ENCODE measurements at regions not wholly inside any gene's neighbourhood (a gene's known extent, or its start where the extent isn't known, plus 50 kb on each side); places are given as distances from the start of the nearest gene placed in this dataset.

GRCh38 chr21:38968887-38969543 is 163.3 kb downstream of the ETS2 start:
- TF ChIP-seq POLR2A (IDR thresholded peaks at IDR 0.05), result no peak
- TF ChIP-seq, protein P1, sequence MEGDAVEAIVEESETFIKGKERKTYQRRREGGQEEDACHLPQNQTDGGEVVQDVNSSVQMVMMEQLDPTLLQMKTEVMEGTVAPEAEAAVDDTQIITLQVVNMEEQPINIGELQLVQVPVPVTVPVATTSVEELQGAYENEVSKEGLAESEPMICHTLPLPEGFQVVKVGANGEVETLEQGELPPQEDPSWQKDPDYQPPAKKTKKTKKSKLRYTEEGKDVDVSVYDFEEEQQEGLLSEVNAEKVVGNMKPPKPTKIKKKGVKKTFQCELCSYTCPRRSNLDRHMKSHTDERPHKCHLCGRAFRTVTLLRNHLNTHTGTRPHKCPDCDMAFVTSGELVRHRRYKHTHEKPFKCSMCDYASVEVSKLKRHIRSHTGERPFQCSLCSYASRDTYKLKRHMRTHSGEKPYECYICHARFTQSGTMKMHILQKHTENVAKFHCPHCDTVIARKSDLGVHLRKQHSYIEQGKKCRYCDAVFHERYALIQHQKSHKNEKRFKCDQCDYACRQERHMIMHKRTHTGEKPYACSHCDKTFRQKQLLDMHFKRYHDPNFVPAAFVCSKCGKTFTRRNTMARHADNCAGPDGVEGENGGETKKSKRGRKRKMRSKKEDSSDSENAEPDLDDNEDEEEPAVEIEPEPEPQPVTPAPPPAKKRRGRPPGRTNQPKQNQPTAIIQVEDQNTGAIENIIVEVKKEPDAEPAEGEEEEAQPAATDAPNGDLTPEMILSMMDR (IDR thresholded peaks at IDR 0.05), result no peak

Data from prostate gland (tissue), 2 donors.